ENCODE measurements at regions not wholly inside any gene's neighbourhood (a gene's known extent, or its start where the extent isn't known, plus 50 kb on each side); places are given as distances from the start of the nearest gene placed in this dataset.

GRCh38 chr12:58167622-58168021, 226.3 kb downstream of the ATP23 start:
- TF ChIP-seq CTCF (IDR thresholded peaks at IDR 0.05; ENCODE audit: low read depth, low read length, poor library complexity, severe bottlenecking), result no peak
- TF ChIP-seq EZH2phosphoT487 (IDR thresholded peaks at IDR 0.05; ENCODE audit: borderline replicate concordance, low read length), result no peak

Measured in DOHH2 (cell line).